ENCODE measurements at regions not wholly inside any gene's neighbourhood (a gene's known extent, or its start where the extent isn't known, plus 50 kb on each side); places are given as distances from the start of the nearest gene placed in this dataset.

- BruUV-seq (replicated peaks): no TSS peak
- no peak overlapping the region; the same call in 1 of the 2 replicates for H3K4me2 ChIP-seq (ENCODE audit: insufficient read depth, low read length)
- peak in 1 of 4 experiments; percentile 39 for DNase-seq (ENCODE audit: extremely low read depth in 1 of 4, low spot score in 3 of 4)
Observed at GRCh38 chr4:38365748-38366310, 298.2 kb upstream of the KLF3 start.

GRCh38 chr4:38366456-38366855 is 297.5 kb upstream of the KLF3 start:
- ATAC-seq (peak; percentile 22; the same call in 1 of the 3 replicates), FAIRE-seq (peak; percentile 64), DNase-seq (ENCODE audit: extremely low read depth in 1 of 4, low spot score in 3 of 4) (no peak)
- no peak overlapping the region for H3K4me2 ChIP-seq (ENCODE audit: insufficient read depth, low read length)
- intact Hi-C loops (cut with micrococcal nuclease): no loop called here
- H3K36me3 ChIP-seq (ENCODE audit: control insufficient read depth, insufficient read depth, low read length): no peaks in the 10 kb centered on the region
- no peak overlapping the region for H3K27ac ChIP-seq (ENCODE audit: extremely low read depth, low read depth, low read length)
- H2AFZ ChIP-seq (ENCODE audit: low read depth, low read length): no peak overlapping the region
- ChIA-PET POLR2A (interaction anchor here (1.4 to 2.1 kb wide), 2 partner anchors 8 to 301 kb away, joined by 4 read pairs; no protein-coding TSS in a partner anchor), CTCF (ENCODE audit: low intra/inter-chr PET ratio) (no interaction called here)
- no peaks in the 10 kb centered on the region for H3K27me3 ChIP-seq (ENCODE audit: control insufficient read depth in 2 of 2, insufficient read depth in 2 of 2, low read length in 2 of 2)
- no peaks in the 10 kb centered on the region for H3K79me2 ChIP-seq (ENCODE audit: control insufficient read depth, insufficient read depth, low read length)
- no peaks in the 10 kb centered on the region for H4K20me1 ChIP-seq (replicated peaks; ENCODE audit: control insufficient read depth, insufficient read depth, low read length)
- H3K9me3 ChIP-seq (replicated peaks; ENCODE audit: control insufficient read depth, insufficient read depth, low read depth, low read length): no peaks in the 10 kb centered on the region
- in situ Hi-C loops (cut with MboI): no loop called here
- H3K4me1 ChIP-seq (replicated peaks in 1 of 2; ENCODE audit: control insufficient read depth in 2 of 2, insufficient read depth in 2 of 2, low read length in 2 of 2): no peaks in the 10 kb centered on the region; a peak in 3 of 5 replicates
- H3K9me1 ChIP-seq (ENCODE audit: control insufficient read depth, insufficient read depth, low read length): no peaks in the 10 kb centered on the region
- no peak overlapping the region for H3K4me3 ChIP-seq
- H3K9ac ChIP-seq (ENCODE audit: insufficient read depth in 1 of 2, low read depth in 2 of 2, low read length in 2 of 2): no peak overlapping the region
- BruUV-seq (replicated peaks): no TSS peak
- no peak for TF ChIP-seq ELF4 (CRISPR knock-in tag; IDR thresholded peaks at IDR 0.05)
- no peak for TF ChIP-seq KLF13 (tag; IDR thresholded peaks at IDR 0.05; ENCODE audit: borderline replicate concordance, low read depth)
- TF ChIP-seq ZNF408 (CRISPR knock-in tag; IDR thresholded peaks at IDR 0.05; ENCODE audit: low read depth): no peak
- TF ChIP-seq ZNF41 (CRISPR knock-in tag; conservative IDR thresholded peaks at IDR 0.05): no peak

More at GRCh38 chr4:38365748-38366310, 298.2 kb upstream of the KLF3 start:
- H3K4me3 ChIP-seq: no peak overlapping the region
- POLR2A ChIA-PET: interaction anchor here (0.9 to 2.1 kb wide), 3 partner anchors 8 to 307 kb away, joined by 4 read pairs; no protein-coding TSS in a partner anchor
- no peak overlapping the region for H3K27ac ChIP-seq (ENCODE audit: extremely low read depth, low read depth, low read length)
- ATAC-seq (peak; percentile 54; the same call in 2 of the 3 replicates), FAIRE-seq (peak; percentile 42)
- WGBS (ENCODE audit: insufficient coverage, low coverage, missing lambda C conversion rate): 26% methylated on average over 8 of the region's 8 CpGs
- H4K20me1 ChIP-seq (replicated peaks; ENCODE audit: control insufficient read depth, insufficient read depth, low read length): no peaks in the 10 kb centered on the region
- no peaks in the 10 kb centered on the region; a peak in 3 of 5 replicates for H3K4me1 ChIP-seq (replicated peaks in 1 of 2; ENCODE audit: control insufficient read depth in 2 of 2, insufficient read depth in 2 of 2, low read length in 2 of 2)
- H3K9me1 ChIP-seq (ENCODE audit: control insufficient read depth, insufficient read depth, low read length): no peaks in the 10 kb centered on the region
- no peaks in the 10 kb centered on the region for H3K79me2 ChIP-seq (ENCODE audit: control insufficient read depth, insufficient read depth, low read length)
- peak overlapping the region; percentile 57 for H2AFZ ChIP-seq (ENCODE audit: low read depth, low read length)
- in situ Hi-C loops (cut with MboI) (no loop called here), intact Hi-C loops (cut with micrococcal nuclease) (no loop called here)
- peak; percentile 48 to 51; a peak in 3 of 4 replicates for TF ChIP-seq FOXK2 (conservative IDR thresholded peaks at IDR 0.05 in 1 of 2, IDR thresholded peaks at IDR 0.05 in 1 of 2; ENCODE audit: low read depth in 2 of 2)
- TF ChIP-seq FOXA3 (CRISPR knock-in tag; conservative IDR thresholded peaks at IDR 0.05 in 1 of 2, IDR thresholded peaks at IDR 0.05 in 1 of 2): peak in 1 of 2 experiments; percentile 30; a peak in 1 of 4 replicates
- TF ChIP-seq NFIC (IDR thresholded peaks at IDR 0.05): peak; percentile 89
- TF ChIP-seq HMGN3 (IDR thresholded peaks at IDR 0.05; ENCODE audit: borderline replicate concordance, extremely low read depth, insufficient read length, low read depth, low read length): no peak
- no peaks in the 10 kb centered on the region for H3K9me3 ChIP-seq (replicated peaks; ENCODE audit: control insufficient read depth, insufficient read depth, low read depth, low read length)
- CTCF ChIA-PET (ENCODE audit: low intra/inter-chr PET ratio): no interaction called here
- no peaks in the 10 kb centered on the region for H3K36me3 ChIP-seq (ENCODE audit: control insufficient read depth, insufficient read depth, low read length)
- peak overlapping the region in 1 of 2 experiments; percentile 43; a peak in 1 of 4 replicates for H3K9ac ChIP-seq (ENCODE audit: insufficient read depth in 1 of 2, low read depth in 2 of 2, low read length in 2 of 2)
- no peaks in the 10 kb centered on the region for H3K27me3 ChIP-seq (ENCODE audit: control insufficient read depth in 2 of 2, insufficient read depth in 2 of 2, low read length in 2 of 2)

All from K562 (cell line).